ENCODE measurements at regions not wholly inside any gene's neighbourhood (a gene's known extent, or its start where the extent isn't known, plus 50 kb on each side); places are given as distances from the start of the nearest gene placed in this dataset.

GRCh38 chr2:187126247-187127005 lies 277.5 kb upstream of the ZSWIM2 start:
- Mint-ChIP-seq H3K9me3 (peaks cover 0 to 11% (median 0%) of the 10 kb centered on the region in 11 donors), H3K36me3 (no peaks in the 10 kb centered on the region), H3K27ac (no peak overlapping the region), H3K27me3 (no peaks in the 10 kb centered on the region), H3K4me1 (no peaks in the 10 kb centered on the region), H3K4me3 (no peak overlapping the region)
- DNase-seq (no peak), ATAC-seq (no peak)
- POLR2A ChIA-PET = no interaction called here
- CTCF ChIA-PET = no interaction called here
- no peak overlapping the region for H3K4me3 ChIP-seq (ENCODE audit: low read length)
- no peaks in the 10 kb centered on the region for H3K9me3 ChIP-seq (ENCODE audit: control insufficient read depth in 2 of 3, low read length in 3 of 3)
- no peaks in the 10 kb centered on the region for H3K27me3 ChIP-seq (ENCODE audit: control insufficient read depth in 2 of 2, insufficient read depth in 2 of 2, low read length in 2 of 2)
- intact Hi-C loops (cut with micrococcal nuclease) = no loop called here
- H3K4me1 ChIP-seq (ENCODE audit: control insufficient read depth in 2 of 2, insufficient read depth in 2 of 2, low read length in 2 of 2) = no peaks in the 10 kb centered on the region
- H3K27ac ChIP-seq (ENCODE audit: low read depth, low read length) = no peak overlapping the region
- H3K36me3 ChIP-seq (ENCODE audit: control insufficient read depth in 2 of 3, insufficient read depth in 3 of 3, low read length in 3 of 3) = no peaks in the 10 kb centered on the region

GRCh38 chr2:187125318-187125717 lies 276.3 kb upstream of the ZSWIM2 start:
- Histone ChIP-seq H3K36me3 (ENCODE audit: control insufficient read depth in 2 of 3, insufficient read depth in 3 of 3, low read length in 3 of 3) (no peaks in the 10 kb centered on the region), H3K4me1 (ENCODE audit: control insufficient read depth in 2 of 2, insufficient read depth in 2 of 2, low read length in 2 of 2) (no peaks in the 10 kb centered on the region), H3K4me3 (ENCODE audit: low read length) (no peak overlapping the region), H3K9me3 (ENCODE audit: control insufficient read depth in 2 of 3, low read length in 3 of 3) (no peaks in the 10 kb centered on the region), H3K27ac (ENCODE audit: low read depth, low read length) (no peak overlapping the region), H3K27me3 (ENCODE audit: control insufficient read depth in 2 of 2, insufficient read depth in 2 of 2, low read length in 2 of 2) (no peaks in the 10 kb centered on the region)
- Mint-ChIP-seq H3K27me3 (no peaks in the 10 kb centered on the region), H3K4me3 (no peak overlapping the region), H3K27ac (no peak overlapping the region), H3K4me1 (no peaks in the 10 kb centered on the region), H3K9me3 (peaks cover 0 to 7% (median 0%) of the 10 kb centered on the region in 11 donors), H3K36me3 (no peaks in the 10 kb centered on the region)
- POLR2A ChIA-PET = no interaction called here
- no peak for ATAC-seq
- intact Hi-C loops (cut with micrococcal nuclease) = no loop called here
- CTCF ChIA-PET = no interaction called here
- DNase-seq = no peak

- Mint-ChIP-seq H3K9me3 (peaks cover 0 to 7% (median 0%) of the 10 kb centered on the region in 11 donors), H3K27me3 (no peaks in the 10 kb centered on the region), H3K4me1 (no peaks in the 10 kb centered on the region), H3K4me3 (no peak overlapping the region), H3K36me3 (no peaks in the 10 kb centered on the region), H3K27ac (no peak overlapping the region)
- H3K4me1 ChIP-seq (ENCODE audit: control insufficient read depth in 2 of 2, insufficient read depth in 2 of 2, low read length in 2 of 2) = no peaks in the 10 kb centered on the region
- no peaks in the 10 kb centered on the region for H3K9me3 ChIP-seq (ENCODE audit: control insufficient read depth in 2 of 3, low read length in 3 of 3)
- H3K27me3 ChIP-seq (ENCODE audit: control insufficient read depth in 2 of 2, insufficient read depth in 2 of 2, low read length in 2 of 2) = no peaks in the 10 kb centered on the region
- H3K4me3 ChIP-seq (ENCODE audit: low read length) = no peak overlapping the region
- H3K36me3 ChIP-seq (ENCODE audit: control insufficient read depth in 2 of 3, insufficient read depth in 3 of 3, low read length in 3 of 3) = no peaks in the 10 kb centered on the region
- POLR2A ChIA-PET = no interaction called here
- CTCF ChIA-PET = no interaction called here
- DNase-seq (no peak), ATAC-seq (no peak)
- H3K27ac ChIP-seq (ENCODE audit: low read depth, low read length) = no peak overlapping the region
- intact Hi-C loops (cut with micrococcal nuclease) = no loop called here
These were observed 275.6 kb upstream of the ZSWIM2 start for GRCh38 chr2:187124529-187124928.

- H3K36me3 ChIP-seq (ENCODE audit: control insufficient read depth in 2 of 3, insufficient read depth in 3 of 3, low read length in 3 of 3) = no peaks in the 10 kb centered on the region
- H3K27me3 Mint-ChIP-seq = no peaks in the 10 kb centered on the region
- no peaks in the 10 kb centered on the region for H3K9me3 ChIP-seq (ENCODE audit: control insufficient read depth in 2 of 3, low read length in 3 of 3)
- ChIA-PET POLR2A (no interaction called here), CTCF (no interaction called here)
- no peaks in the 10 kb centered on the region for H3K27me3 ChIP-seq (ENCODE audit: control insufficient read depth in 2 of 2, insufficient read depth in 2 of 2, low read length in 2 of 2)
- H3K4me3 Mint-ChIP-seq = no peak overlapping the region
- DNase-seq (no peak), ATAC-seq (no peak)
- intact Hi-C loops (cut with micrococcal nuclease) = no loop called here
- H3K4me1 Mint-ChIP-seq = no peaks in the 10 kb centered on the region
- H3K9me3 Mint-ChIP-seq = peaks cover 0 to 8% (median 2%) of the 10 kb centered on the region in 11 donors
- no peak overlapping the region for H3K27ac ChIP-seq (ENCODE audit: low read depth, low read length)
- H3K4me1 ChIP-seq (ENCODE audit: control insufficient read depth in 2 of 2, insufficient read depth in 2 of 2, low read length in 2 of 2) = no peaks in the 10 kb centered on the region
- no peaks in the 10 kb centered on the region for H3K36me3 Mint-ChIP-seq
- no peak overlapping the region for H3K4me3 ChIP-seq (ENCODE audit: low read length)
- H3K27ac Mint-ChIP-seq = no peak overlapping the region
These were observed 269.5 kb upstream of the ZSWIM2 start for GRCh38 chr2:187118331-187119099.

DNA sequence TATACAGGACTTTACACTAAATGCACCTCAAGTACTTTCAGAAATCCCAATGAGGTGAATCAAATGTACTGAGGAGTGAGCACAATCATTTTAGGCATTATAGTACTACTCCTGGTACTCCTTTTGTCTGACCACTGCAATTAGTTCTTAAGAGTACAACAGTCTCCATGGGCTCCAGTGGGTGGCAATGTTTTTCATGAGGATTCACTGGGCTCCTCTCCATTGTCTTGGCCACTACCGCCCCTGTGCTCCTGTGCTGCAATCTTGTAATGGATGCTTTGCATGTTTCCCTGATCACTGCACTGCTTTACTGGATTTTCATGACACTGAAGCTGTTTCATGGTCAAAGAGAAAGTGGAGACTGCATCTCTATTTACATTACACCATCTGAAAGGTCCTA lies 268.5 kb upstream of the ZSWIM2 start:
- no peaks in the 10 kb centered on the region for H3K9me3 ChIP-seq (ENCODE audit: control insufficient read depth in 2 of 3, low read length in 3 of 3)
- H3K27me3 Mint-ChIP-seq = no peaks in the 10 kb centered on the region
- POLR2A ChIA-PET = no interaction called here
- H3K27ac Mint-ChIP-seq = no peak overlapping the region
- CTCF ChIA-PET = interaction anchor here (0.6 kb wide), 1 partner anchor 437 kb away, joined by 3 read pairs; no protein-coding TSS in a partner anchor
- no peaks in the 10 kb centered on the region for H3K4me1 Mint-ChIP-seq
- DNase-seq (no peak), ATAC-seq (no peak)
- H3K4me1 ChIP-seq (ENCODE audit: control insufficient read depth in 2 of 2, insufficient read depth in 2 of 2, low read length in 2 of 2) = no peaks in the 10 kb centered on the region
- H3K36me3 Mint-ChIP-seq = no peaks in the 10 kb centered on the region
- intact Hi-C loops (cut with micrococcal nuclease) = no loop called here
- H3K4me3 Mint-ChIP-seq = no peak overlapping the region
- no peak overlapping the region for H3K27ac ChIP-seq (ENCODE audit: low read depth, low read length)
- H3K36me3 ChIP-seq (ENCODE audit: control insufficient read depth in 2 of 3, insufficient read depth in 3 of 3, low read length in 3 of 3) = no peaks in the 10 kb centered on the region
- H3K4me3 ChIP-seq (ENCODE audit: low read length) = no peak overlapping the region
- no peaks in the 10 kb centered on the region for H3K27me3 ChIP-seq (ENCODE audit: control insufficient read depth in 2 of 2, insufficient read depth in 2 of 2, low read length in 2 of 2)
- H3K9me3 Mint-ChIP-seq = peaks cover 0 to 8% (median 2%) of the 10 kb centered on the region in 11 donors

DNA sequence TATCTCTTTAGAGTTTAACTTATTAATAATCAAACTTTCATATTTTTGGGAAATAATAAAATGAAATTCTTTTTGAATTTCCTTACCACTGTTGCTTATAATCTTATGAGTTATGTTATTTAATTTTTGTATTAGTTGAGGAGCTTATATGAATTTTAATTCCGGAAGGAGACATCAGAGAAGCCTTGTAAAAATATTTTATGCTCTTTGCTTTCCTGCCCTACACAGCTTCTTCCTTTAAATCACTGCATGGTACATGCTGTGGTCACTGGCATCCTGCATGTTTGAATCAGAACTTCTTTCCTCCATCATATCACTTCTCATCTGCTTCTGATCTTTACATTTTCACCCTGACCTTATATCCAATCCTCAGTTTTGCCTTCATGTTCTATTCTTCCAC lies 266.7 kb upstream of the ZSWIM2 start:
- DNase-seq (no peak), ATAC-seq (no peak)
- ChIA-PET CTCF (no interaction called here), POLR2A (no interaction called here)
- H3K36me3 ChIP-seq (ENCODE audit: control insufficient read depth in 2 of 3, insufficient read depth in 3 of 3, low read length in 3 of 3) = no peaks in the 10 kb centered on the region
- no peaks in the 10 kb centered on the region for H3K9me3 ChIP-seq (ENCODE audit: control insufficient read depth in 2 of 3, low read length in 3 of 3)
- Mint-ChIP-seq H3K9me3 (peaks cover 0 to 15% (median 1%) of the 10 kb centered on the region in 11 donors), H3K4me1 (no peaks in the 10 kb centered on the region), H3K27ac (no peak overlapping the region), H3K4me3 (no peak overlapping the region), H3K27me3 (no peaks in the 10 kb centered on the region), H3K36me3 (no peaks in the 10 kb centered on the region)
- no peaks in the 10 kb centered on the region for H3K4me1 ChIP-seq (ENCODE audit: control insufficient read depth in 2 of 2, insufficient read depth in 2 of 2, low read length in 2 of 2)
- H3K27ac ChIP-seq (ENCODE audit: low read depth, low read length) = no peak overlapping the region
- intact Hi-C loops (cut with micrococcal nuclease) = no loop called here
- no peak overlapping the region for H3K4me3 ChIP-seq (ENCODE audit: low read length)
- no peaks in the 10 kb centered on the region for H3K27me3 ChIP-seq (ENCODE audit: control insufficient read depth in 2 of 2, insufficient read depth in 2 of 2, low read length in 2 of 2)

GRCh38 chr2:187107001-187107400 lies 258.0 kb upstream of the ZSWIM2 start:
- H3K4me3 Mint-ChIP-seq = no peak overlapping the region
- Histone ChIP-seq H3K27me3 (ENCODE audit: control insufficient read depth in 2 of 2, insufficient read depth in 2 of 2, low read length in 2 of 2) (no peaks in the 10 kb centered on the region), H3K27ac (ENCODE audit: low read depth, low read length) (no peak overlapping the region), H3K4me3 (ENCODE audit: low read length) (no peak overlapping the region), H3K9me3 (ENCODE audit: control insufficient read depth in 2 of 3, low read length in 3 of 3) (no peaks in the 10 kb centered on the region), H3K4me1 (ENCODE audit: control insufficient read depth in 2 of 2, insufficient read depth in 2 of 2, low read length in 2 of 2) (no peaks in the 10 kb centered on the region), H3K36me3 (ENCODE audit: control insufficient read depth in 2 of 3, insufficient read depth in 3 of 3, low read length in 3 of 3) (no peaks in the 10 kb centered on the region)
- peaks cover 0 to 8% (median 0%) of the 10 kb centered on the region in 11 donors for H3K9me3 Mint-ChIP-seq
- ChIA-PET POLR2A (no interaction called here), CTCF (no interaction called here)
- H3K36me3 Mint-ChIP-seq = no peaks in the 10 kb centered on the region
- H3K27ac Mint-ChIP-seq = no peak overlapping the region
- ATAC-seq (no peak), DNase-seq (no peak)
- intact Hi-C loops (cut with micrococcal nuclease) = no loop called here
- no peaks in the 10 kb centered on the region for H3K27me3 Mint-ChIP-seq
- H3K4me1 Mint-ChIP-seq = peaks cover 0 to 2% (median 0%) of the 10 kb centered on the region in 7 donors
